K562 (cell line): ENCODE measurements at regions not wholly inside any gene's neighbourhood (a gene's known extent, or its start where the extent isn't known, plus 50 kb on each side); places are given as distances from the start of the nearest gene placed in this dataset.

Source experiments
- CHD1 ChIP-seq: fragments of 200-600 bp; sonication (generic); IDR thresholded peaks from one replicate; pipeline ENCODE4 v1.6.1; 2012; ENCODE audit warnings: mild to moderate bottlenecking, moderate library complexity, low read length, inconsistent platforms
- CXXC5 ChIP-seq: fragments of 250-450 bp; sonication (Bioruptor Pico); IDR thresholded peaks from 2 replicates; pipeline ENCODE4 v1.8.0; 2022; ENCODE audit warnings: inconsistent platforms, mild to moderate bottlenecking, moderate library complexity
- GABPA ChIP-seq: fragments of 200-800 bp; sonication (Bioruptor generic); conservative IDR thresholded peaks from 2 replicates; pipeline ENCODE4 v1.6.1; 2016; ENCODE audit warnings: low read depth, missing genetic modification characterization, missing compliant biosample characterization
- GATAD2B ChIP-seq: fragments of 450-650 bp; IDR thresholded peaks from 2 replicates; pipeline ENCODE4 v1.6.1; 2017; ENCODE audit warnings: mild to moderate bottlenecking, borderline replicate concordance
- KLF6 ChIP-seq: fragments of 250-450 bp; sonication (Bioruptor Pico); IDR thresholded peaks from 2 replicates; pipeline ENCODE4 v1.4.0; 2020; ENCODE audit warnings: mild to moderate bottlenecking, moderate library complexity, borderline replicate concordance
- MECOM ChIP-seq: fragments of 250-450 bp; sonication (Bioruptor Pico); IDR thresholded peaks from 2 replicates; pipeline ENCODE4 v1.8.0; 2022; ENCODE audit warnings: inconsistent platforms
- MYC ChIP-seq, 2 experiments: fragments of 250-450 bp in 1 of 2; sonication (Bioruptor Pico) in 1 of 2; IDR thresholded peaks; 2 replicates each; pipeline versions ENCODE4 v1.5.1 to v1.6.1; 2012 to 2021; ENCODE audit warnings: low read depth in 2 of 2, borderline replicate concordance in 1 of 2, improper control_type of control experiment in 1 of 2, low read length in 1 of 2, mild to moderate bottlenecking in 1 of 2, moderate library complexity in 1 of 2
- NFIC ChIP-seq: fragments of 450-650 bp; IDR thresholded peaks from 2 replicates; pipeline ENCODE4 v1.6.1; 2017; ENCODE audit warnings: mild to moderate bottlenecking, inconsistent platforms
- PML ChIP-seq: IDR thresholded peaks from 2 replicates; pipeline ENCODE4 v1.6.1; 2012; ENCODE audit warnings: low read length, inconsistent platforms
- POLR2A ChIP-seq: fragments of 450-650 bp; conservative IDR thresholded peaks from 2 replicates; pipeline ENCODE4 v1.6.1; 2016
- PURB ChIP-seq: sonication (generic); formaldehyde crosslinking; IDR thresholded peaks from 2 replicates; pipeline ENCODE4 v1.9.0; 2021; ENCODE audit warnings: low read depth, mild to moderate bottlenecking, missing genetic modification reagents
- RFX7 ChIP-seq: fragments of 250-450 bp; sonication (Bioruptor Pico); IDR thresholded peaks from 2 replicates; pipeline ENCODE4 v1.5.1; 2021; ENCODE audit warnings: mild to moderate bottlenecking
- TEAD1 ChIP-seq, 2 experiments: fragments of 450-650 bp in 1 of 2; sonication (generic) in 1 of 2; formaldehyde crosslinking; IDR thresholded peaks; 2 replicates each; pipeline versions ENCODE4 v1.4.0 to v1.8.0; 2020 to 2022; ENCODE audit warnings: mild to moderate bottlenecking in 2 of 2, missing genetic modification reagents in 1 of 2
- XRCC4 ChIP-seq: IDR thresholded peaks from one replicate; pipeline ENCODE4 v1.6.1; 2011; ENCODE audit not compliant: insufficient read depth, insufficient read length; ENCODE audit errors: extremely low read depth
- ZBTB49 ChIP-seq: sonication (generic); formaldehyde crosslinking; IDR thresholded peaks from 2 replicates; pipeline ENCODE4 v1.8.0; 2022; ENCODE audit warnings: missing genetic modification reagents, mild to moderate bottlenecking, borderline replicate concordance
- ZFP30 ChIP-seq: fragments of 250-450 bp; sonication (Bioruptor Pico); IDR thresholded peaks from 2 replicates; pipeline ENCODE4 v1.8.0; 2022; ENCODE audit warnings: moderate library complexity, mild to moderate bottlenecking, inconsistent platforms, borderline replicate concordance
- ZNF324 ChIP-seq: fragments of 250-450 bp; sonication (Bioruptor Pico); IDR thresholded peaks from 2 replicates; pipeline ENCODE4 v1.4.0; 2020; ENCODE audit warnings: mild to moderate bottlenecking
- ZNF445 ChIP-seq: fragments of 250-450 bp; sonication (Bioruptor Pico); IDR thresholded peaks from 2 replicates; pipeline ENCODE4 v1.4.0; 2020; ENCODE audit warnings: low read depth, mild to moderate bottlenecking, moderate library complexity
- ZNF699 ChIP-seq: fragments of 250-450 bp; sonication (Bioruptor Pico); IDR thresholded peaks from 2 replicates; pipeline ENCODE4 v1.8.0; 2021; ENCODE audit warnings: mild to moderate bottlenecking, moderate library complexity; ENCODE audit not compliant: insufficient replicate concordance
- TF ChIP-seq, protein P1 (sequence below): fragments of 250-450 bp; sonication (Bioruptor Pico); IDR thresholded peaks from 2 replicates; pipeline ENCODE4 v1.4.0; 2020; ENCODE audit warnings: mild to moderate bottlenecking
- TF ChIP-seq, protein P2 (sequence below): fragments of 450-650 bp; formaldehyde crosslinking; IDR thresholded peaks from 2 replicates; pipeline ENCODE4 v1.4.0; 2022; ENCODE audit warnings: missing genetic modification characterization
- TF ChIP-seq, protein P3 (sequence below): fragments of 250-450 bp; sonication (Bioruptor Pico); IDR thresholded peaks from 2 replicates; pipeline ENCODE4 v1.5.0; 2020; ENCODE audit warnings: mild to moderate bottlenecking
- TF ChIP-seq, protein P4 (sequence below): sonication (generic); formaldehyde crosslinking; IDR thresholded peaks from 2 replicates; pipeline ENCODE4 v1.9.0; 2022; ENCODE audit warnings: mild to moderate bottlenecking, missing genetic modification reagents

- no peak for TF ChIP-seq PML
- no peak for TF ChIP-seq KLF6 (CRISPR knock-in tag)
- TF ChIP-seq, protein P1, sequence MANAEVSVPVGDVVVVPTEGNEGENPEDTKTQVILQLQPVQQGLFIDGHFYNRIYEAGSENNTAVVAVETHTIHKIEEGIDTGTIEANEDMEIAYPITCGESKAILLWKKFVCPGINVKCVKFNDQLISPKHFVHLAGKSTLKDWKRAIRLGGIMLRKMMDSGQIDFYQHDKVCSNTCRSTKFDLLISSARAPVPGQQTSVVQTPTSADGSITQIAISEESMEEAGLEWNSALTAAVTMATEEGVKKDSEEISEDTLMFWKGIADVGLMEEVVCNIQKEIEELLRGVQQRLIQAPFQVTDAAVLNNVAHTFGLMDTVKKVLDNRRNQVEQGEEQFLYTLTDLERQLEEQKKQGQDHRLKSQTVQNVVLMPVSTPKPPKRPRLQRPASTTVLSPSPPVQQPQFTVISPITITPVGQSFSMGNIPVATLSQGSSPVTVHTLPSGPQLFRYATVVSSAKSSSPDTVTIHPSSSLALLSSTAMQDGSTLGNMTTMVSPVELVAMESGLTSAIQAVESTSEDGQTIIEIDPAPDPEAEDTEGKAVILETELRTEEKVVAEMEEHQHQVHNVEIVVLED (CRISPR knock-in tag) = no peak
- no peak for TF ChIP-seq PURB
- TF ChIP-seq ZNF699 (CRISPR knock-in tag) = no peak
- no peak for TF ChIP-seq RFX7 (CRISPR knock-in tag)
- TF ChIP-seq, protein P2, sequence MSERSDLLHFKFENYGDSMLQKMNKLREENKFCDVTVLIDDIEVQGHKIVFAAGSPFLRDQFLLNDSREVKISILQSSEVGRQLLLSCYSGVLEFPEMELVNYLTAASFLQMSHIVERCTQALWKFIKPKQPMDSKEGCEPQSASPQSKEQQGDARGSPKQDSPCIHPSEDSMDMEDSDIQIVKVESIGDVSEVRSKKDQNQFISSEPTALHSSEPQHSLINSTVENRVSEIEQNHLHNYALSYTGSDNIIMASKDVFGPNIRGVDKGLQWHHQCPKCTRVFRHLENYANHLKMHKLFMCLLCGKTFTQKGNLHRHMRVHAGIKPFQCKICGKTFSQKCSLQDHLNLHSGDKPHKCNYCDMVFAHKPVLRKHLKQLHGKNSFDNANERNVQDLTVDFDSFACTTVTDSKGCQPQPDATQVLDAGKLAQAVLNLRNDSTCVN (CRISPR knock-in tag) = no peak
- no peak for TF ChIP-seq GATAD2B
- TF ChIP-seq CHD1 = no peak
- TF ChIP-seq MYC (IDR thresholded peaks at IDR 0.05; ENCODE audit: low read depth, low read length) = peak; percentile 49; the same call in 1 of the 2 replicates
- TF ChIP-seq MYC (CRISPR knock-in tag; IDR thresholded peaks at IDR 0.05; ENCODE audit: borderline replicate concordance, low read depth) = no peak
- no peak for TF ChIP-seq ZBTB49 (CRISPR knock-in tag)
- no peak for TF ChIP-seq CXXC5
- TF ChIP-seq ZFP30 (CRISPR knock-in tag) = no peak
- no peak for TF ChIP-seq POLR2A
- TF ChIP-seq ZNF324 (CRISPR knock-in tag) = no peak
- 0 out of 2 replicates have a peak, but pooled peaks have one; percentile 10 for TF ChIP-seq NFIC
- TF ChIP-seq ZNF445 (CRISPR knock-in tag) = no peak
- no peak for TF ChIP-seq GABPA (tag)
- TF ChIP-seq, protein P3, sequence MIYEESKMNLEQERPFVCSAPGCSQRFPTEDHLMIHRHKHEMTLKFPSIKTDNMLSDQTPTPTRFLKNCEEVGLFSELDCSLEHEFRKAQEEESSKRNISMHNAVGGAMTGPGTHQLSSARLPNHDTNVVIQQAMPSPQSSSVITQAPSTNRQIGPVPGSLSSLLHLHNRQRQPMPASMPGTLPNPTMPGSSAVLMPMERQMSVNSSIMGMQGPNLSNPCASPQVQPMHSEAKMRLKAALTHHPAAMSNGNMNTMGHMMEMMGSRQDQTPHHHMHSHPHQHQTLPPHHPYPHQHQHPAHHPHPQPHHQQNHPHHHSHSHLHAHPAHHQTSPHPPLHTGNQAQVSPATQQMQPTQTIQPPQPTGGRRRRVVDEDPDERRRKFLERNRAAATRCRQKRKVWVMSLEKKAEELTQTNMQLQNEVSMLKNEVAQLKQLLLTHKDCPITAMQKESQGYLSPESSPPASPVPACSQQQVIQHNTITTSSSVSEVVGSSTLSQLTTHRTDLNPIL = no peak
- TF ChIP-seq, protein P4, sequence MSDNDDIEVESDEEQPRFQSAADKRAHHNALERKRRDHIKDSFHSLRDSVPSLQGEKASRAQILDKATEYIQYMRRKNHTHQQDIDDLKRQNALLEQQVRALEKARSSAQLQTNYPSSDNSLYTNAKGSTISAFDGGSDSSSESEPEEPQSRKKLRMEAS (CRISPR knock-in tag) = no peak
- TF ChIP-seq TEAD1 (CRISPR knock-in tag; IDR thresholded peaks at IDR 0.05) = no peak
- TF ChIP-seq XRCC4 = no peak
- no peak for TF ChIP-seq MECOM (CRISPR knock-in tag)
These were observed 341.7 kb downstream of the C16orf95 start (continued) for GRCh38 chr16:86975445-86975844.
